RKO (cell line): ENCODE measurements at regions not wholly inside any gene's neighbourhood (a gene's known extent, or its start where the extent isn't known, plus 50 kb on each side); places are given as distances from the start of the nearest gene placed in this dataset.

Experiments
- DNase-seq: peaks from one replicate; pipeline ENCODE4 v3.0.0-alpha.2; 2016; ENCODE audit warnings: low spot score

DNA sequence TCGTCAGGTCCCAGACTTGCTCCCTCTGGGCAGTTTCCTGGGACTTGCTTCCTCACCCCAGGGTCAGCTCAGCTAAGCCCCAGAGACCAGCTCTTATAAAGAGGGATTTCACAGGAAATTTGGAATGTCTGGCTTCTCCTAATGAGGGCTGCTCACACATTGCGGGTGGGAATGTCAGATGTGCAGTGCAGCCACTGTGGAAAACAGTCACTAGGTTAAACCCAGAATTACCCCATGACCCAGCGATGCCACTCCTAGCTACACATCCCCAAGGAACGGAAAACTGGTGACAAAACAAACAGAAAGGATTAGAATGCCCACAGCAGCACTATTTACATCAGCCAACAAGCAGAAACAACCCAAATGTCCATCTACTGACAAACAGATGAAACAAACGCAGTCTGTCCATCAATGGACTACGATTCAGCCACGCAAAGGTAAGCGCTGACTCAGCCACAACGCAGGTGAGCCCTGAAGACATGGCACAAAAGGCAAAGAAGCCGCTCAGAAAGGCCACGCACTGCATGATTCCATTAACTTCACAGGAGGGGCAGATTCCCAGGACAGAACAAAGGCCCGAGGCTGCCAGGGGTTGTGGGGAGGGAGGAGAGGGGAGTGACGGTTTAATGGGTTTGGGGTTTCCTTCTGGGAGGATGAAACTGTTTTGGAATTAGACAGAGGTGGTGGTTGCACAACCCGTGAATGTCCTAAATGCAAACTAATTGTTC lies 63.0 kb downstream of the NCOR2 start:
- DNase-seq, result no peak

DNA sequence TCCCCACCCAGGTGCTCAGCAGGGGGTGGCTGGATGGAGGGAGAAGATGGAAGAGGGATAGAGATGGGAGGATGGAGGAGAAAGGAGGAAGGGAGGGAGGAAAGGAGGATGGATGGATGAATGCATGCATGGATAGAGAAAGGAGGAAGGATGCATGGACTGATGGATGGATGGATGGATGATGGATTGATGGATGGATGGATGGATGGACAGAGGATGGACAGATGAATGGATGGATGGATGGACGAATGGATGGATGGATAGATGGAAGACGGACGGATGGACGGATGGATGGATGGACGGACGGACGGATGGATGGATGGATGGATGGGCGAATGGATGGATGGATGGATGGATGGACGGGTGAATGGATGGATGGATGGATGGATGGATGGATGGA lies 64.1 kb downstream of the NCOR2 start:
- no peak for DNase-seq

DNA sequence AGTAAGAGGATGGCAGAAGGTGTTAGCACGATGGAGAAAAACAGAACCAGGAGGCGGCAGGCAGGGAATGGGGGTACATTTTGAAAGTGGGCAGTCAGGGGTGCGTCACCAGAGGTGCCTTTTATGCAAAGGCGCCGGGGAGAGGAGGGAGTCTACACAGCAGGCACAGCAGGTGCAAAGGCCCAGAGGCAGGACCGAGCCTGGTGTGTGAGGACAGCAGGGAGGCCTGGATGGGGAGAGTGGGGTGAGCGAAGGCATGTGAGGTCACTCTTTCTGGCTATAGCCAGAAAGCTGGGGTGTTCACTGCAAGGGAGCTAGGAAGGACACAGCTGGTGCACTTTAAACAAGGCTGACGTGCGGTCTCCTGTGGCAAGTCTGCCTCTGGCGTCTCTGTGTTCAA lies 65.0 kb downstream of the NCOR2 start:
- DNase-seq, result no peak

DNA sequence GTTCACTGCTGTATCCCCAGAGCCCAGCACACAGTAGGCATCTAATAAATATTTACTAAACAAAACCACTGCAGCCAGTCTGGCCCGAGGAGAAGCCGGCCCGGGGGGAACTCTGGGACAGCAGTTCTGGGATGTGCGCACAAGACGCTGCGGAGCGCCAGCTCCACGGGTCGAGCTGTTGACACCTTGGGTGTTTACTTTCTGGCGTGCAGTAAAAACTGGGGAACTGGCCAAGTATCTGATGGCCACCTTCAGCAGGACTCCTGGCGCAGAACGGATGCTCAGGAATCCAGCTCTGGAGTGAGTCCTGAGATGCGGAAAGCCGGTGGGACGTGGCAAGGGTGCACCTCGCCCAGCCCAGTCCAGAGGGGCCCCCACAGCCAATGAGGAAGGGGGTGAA lies 65.6 kb downstream of the NCOR2 start:
- DNase-seq, result no peak

DNA sequence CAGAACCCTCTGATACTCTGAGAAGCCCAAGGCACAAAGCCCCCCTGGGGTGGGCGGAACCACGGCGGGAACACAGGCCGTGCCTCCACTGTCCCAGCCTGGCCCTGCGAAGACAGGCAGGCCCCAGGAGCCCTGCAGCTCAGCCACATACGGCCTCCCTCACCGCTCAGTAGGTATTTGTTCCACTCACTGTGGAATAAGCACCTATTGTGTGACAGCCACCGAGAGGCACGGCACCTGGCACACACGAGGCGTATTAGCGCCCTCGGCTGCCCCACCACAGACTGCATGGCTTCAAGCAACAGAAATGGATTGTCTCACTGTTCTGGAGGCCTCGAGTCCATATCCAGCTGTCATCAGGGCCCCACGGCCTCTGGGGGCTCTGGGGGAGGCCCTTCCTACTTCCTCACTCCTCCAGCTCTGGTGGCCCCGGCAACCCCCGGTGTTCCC lies 66.3 kb downstream of the NCOR2 start:
- DNase-seq, result no peak

DNA sequence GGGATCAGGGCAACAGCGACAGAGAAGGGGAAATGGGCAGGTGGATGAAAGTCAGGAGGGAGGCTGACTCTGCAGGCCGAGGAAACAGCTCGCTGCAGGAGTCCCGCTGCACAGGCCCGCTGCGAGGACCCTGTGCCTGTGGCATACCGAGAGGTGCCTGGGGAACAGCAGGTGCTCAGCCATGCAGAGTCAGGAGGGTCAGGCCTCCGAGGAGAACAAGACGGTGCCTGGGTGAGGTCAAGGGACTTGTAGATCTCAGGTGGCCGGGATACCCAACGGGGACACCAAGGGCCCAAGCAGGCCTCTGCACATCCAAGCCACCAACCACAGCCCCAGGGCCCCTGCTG lies 67.5 kb downstream of the NCOR2 start:
- no peak for DNase-seq

DNA sequence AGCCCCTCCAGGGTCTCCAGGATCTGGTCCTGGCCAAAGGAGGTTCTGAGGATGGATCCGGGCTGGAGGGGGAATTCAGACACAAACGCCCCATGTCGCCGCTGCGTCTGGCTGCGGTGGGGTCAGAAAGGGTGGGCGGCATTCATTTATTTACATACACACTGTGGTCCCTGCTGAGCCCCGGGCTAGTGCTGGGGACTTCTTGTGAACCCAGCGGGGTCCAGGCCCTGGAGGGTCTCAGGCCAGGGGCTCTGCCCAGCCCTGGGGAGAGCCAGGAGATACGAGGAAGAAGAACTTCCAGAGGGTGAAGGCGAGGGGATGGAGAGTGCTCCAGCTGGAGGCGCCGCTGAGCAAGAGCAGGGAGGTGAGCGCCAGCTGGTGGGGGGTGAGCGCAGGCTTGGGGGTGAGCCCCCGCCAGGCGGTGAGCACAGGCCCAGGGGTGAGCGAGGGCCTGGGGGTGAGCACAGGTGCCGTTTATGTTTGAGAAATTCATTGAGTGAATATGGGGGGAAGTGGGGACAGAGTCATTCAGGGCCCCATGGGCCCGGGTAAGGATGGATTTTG lies 68.1 kb downstream of the NCOR2 start:
- no peak for DNase-seq

DNA sequence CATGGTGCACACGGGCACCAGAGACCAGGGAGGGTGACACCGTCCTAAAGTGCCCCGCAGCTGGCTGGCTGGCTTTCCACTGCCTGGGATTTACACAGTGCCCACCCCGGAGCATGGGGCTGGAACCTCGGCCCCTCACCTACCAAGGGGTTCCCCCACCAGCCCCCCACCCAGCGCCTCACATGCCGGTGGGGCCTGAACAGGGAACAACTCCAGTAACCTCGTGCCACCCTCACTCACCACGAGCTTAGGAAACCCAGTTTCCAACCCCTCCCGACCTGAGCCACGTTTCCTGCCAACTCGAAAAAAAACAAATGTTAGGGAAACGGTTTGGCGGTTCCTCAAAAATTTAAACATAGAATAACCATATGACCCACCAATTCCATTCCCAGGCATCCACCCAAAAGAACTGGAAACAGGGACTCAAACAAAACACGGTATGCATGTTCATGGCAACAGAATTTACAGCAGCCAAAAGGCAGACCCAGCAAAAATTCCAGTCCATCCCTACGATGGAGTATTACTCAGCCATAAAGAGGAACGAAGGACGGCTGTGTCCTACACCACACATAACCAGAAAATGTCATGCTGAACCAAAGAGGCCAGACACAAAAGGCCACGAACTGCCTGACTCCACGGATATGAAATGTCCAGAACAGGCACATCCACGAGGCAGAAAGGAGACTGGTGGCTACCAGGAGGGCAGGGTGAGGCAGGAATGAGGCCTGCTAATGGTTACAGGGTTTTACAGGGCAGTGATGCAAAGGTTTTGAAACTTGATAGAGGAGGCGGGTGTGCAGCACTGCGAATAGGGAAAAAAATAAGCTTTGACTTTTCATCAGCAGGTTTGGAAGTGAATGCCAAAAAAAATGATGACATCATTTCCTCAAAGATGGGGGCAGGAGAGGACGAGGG lies 68.9 kb downstream of the NCOR2 start:
- no peak for DNase-seq

DNA sequence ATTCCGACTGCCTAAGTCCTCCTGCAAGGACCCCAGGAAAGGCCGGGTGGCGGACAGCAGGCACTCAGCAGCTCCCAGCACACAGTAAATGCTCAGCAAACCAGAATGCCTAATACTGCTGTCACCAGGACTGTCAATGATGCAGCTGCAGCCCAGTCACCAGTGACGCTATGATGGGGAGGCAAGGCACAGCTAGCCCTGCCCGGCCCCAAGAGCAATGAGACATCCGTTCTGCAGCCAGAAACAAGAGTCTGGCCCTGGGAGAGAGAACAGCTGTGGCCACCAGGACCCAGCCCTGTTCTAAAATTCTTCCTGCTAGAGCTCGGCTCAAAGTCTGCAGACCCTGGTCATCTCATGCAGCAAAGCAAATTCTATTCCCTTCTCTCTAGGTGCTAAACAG lies 69.8 kb downstream of the NCOR2 start:
- DNase-seq, result peak; percentile 31

DNA sequence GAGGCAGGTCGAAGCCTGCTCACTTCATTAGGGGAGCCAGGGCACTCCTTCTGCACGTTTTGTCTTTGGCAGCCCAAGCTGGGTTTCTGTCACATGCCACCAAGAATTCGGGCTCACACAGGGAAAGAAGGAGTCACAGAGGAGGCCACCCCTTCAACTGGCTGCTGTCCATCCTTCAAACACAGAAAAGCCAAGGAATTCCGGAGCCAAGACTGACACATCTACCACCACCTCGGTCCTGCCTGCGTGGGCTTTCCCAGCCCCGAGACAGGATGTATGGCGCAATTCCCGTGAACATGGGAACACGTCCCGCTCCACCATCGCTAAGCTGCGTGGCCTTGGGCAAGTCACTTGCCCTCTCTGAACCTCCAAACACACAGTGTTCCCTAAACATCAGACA lies 70.4 kb downstream of the NCOR2 start:
- DNase-seq, result no peak

DNA sequence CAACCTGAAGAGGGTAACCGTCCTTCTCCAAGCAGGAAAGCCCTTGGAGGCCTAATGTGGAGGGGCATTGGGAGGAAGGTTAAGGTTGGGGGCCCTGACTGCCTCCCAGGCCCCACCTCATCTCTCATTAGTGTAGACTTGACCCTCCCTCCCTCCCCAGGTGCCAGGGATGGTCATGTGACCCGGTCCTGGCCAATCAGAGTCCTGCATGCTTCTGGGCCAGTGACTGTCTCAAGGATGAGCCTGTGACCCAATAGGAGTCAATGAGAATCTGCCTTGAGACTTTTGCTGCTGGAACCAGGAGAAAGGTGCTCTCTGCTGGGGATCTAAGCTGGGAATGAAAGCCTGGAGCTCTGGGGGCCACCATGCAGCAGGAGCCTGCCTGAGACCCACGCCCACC lies 70.8 kb downstream of the NCOR2 start:
- DNase-seq, result no peak

DNA sequence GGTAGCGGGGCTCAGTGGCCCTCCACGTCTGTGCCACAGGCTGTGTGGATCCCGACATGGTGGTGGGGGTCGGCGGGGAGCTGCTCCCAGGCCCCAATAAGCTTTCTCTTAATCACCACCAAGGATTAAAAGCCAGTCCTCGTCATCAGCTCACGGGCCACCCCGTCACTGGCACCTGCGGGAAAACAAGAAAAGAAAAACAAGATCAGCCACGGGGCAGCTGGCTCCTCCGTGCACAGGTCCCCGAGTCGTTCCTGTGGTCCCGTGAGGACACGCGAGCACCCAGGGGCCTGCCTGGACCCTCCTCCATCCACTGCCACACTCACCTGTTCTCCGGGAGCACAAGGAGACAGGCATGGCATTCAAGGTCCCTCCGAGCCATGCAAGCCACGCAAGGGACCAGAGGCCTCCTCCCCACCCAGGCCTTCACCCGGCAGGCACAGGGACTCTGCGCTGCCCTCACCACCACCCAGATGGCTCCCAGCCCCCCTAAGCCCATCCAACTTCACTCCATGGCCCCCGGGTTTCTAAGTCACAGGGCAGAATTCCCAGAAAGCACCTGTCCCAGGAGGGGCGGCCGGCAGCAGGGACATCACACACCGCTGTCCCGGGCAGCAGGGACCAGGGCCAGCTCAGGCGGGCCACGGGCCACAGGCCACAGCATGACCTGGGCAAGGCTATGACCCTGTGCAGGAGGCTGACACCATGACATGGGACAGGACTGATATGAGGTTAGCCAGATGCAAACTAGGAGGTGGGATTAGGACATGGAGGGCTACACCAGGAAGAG lies 72.0 kb downstream of the NCOR2 start:
- no peak for DNase-seq

DNA sequence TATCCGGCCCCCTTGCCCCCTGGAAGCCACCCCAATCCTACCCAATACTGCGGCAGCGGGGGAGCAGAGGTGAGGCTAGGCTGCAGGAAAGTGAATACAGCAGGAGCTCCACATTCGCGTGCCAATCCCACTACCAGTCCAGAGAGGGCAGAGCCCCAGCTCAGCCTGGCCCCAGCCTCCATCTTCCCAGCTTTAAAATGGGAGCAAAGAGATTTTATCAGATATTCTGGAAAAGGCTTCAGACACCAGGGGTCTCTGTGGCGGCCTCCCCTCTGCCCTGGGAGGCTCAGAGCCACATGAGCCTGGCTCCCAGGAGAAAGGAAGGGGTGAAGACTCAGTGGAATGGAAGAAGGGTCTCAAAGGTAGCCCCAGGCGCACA lies 72.7 kb downstream of the NCOR2 start:
- no peak for DNase-seq

DNA sequence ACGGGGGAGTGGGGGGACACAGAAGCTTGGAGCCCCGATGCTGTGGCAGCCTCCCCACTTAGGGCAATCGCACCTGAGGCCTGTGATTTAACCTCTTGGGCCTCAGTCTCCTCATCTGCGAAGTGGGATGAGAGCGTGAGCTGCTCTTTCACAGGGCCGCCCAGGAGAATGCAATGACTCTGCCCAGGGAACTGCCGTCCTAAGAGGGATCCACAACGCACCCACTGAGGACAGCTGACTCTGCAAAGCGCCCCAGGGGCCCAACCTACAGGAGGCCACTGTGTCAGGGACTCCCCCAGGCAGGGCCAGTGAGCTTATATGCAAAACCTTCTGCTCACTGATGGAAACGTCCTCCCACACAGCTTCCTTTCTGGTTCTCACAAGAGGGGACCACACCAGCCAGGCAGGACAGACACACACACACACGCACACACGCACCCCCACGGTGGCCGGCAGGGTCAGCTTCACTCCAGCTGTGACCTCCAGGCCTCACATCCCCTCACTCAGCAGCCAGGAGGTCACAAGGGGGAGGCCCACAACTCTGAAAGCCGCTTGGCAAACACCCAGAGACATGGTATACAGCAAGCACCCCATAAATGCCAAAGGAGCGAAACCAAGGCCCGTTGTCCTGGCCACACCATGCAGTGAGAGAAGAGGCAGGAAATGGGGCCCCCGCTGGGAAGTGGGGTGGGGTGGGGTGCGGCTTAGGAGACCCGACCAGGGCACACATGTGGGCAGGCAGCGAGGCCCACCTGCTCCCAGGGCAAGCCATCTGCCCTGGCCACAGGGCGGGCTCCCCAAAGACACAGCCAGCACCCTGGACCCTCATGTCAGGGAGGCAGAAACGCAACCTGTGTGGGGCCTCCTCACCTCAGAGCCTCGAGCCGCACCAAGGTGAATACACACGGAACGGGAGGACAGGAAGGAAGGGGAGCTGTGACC lies 73.3 kb downstream of the NCOR2 start:
- DNase-seq, result no peak

DNA sequence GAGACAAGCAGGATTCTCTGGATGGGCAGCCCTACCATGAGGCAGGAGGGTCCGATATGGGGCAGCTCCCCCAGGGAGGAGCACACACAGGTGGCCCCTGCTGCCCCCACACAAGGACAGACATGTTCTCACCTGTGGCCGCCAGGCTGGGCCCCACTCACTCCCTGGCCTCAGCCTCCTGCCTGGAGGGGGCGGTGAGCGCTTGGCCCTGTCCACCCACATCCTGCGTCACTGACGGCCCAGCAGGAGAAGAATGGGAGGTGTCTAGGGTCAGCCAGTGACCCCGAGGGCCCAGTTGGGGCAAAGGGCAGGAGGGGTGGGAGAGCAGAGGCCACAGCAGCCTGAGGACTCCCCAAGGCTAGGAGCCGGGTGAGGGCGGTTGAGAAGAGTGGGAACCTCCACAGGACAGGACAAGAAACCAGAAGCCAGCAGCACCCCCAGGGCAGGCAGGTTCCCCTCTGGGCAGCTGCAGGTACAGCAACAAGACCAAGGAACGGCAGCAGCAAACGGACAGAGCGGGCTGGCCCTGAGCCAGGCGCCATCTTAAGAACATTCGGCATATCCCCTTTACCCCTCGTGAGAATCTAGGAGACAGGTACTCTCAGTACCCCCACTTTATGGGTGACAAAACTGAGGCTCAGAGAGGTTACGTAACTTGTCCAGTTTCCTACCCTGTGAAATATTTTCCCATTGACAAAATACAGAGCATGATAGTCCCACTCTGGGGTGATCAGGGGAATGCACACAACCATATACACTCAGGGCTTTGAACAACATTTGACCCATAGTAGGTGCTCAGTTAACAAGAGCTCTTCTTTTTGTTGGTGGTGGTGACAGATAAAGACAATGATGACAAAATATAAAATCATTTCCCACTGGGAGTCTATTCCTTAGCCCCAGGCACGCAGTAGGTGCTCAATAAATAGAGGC lies 74.3 kb downstream of the NCOR2 start:
- DNase-seq, result no peak

DNA sequence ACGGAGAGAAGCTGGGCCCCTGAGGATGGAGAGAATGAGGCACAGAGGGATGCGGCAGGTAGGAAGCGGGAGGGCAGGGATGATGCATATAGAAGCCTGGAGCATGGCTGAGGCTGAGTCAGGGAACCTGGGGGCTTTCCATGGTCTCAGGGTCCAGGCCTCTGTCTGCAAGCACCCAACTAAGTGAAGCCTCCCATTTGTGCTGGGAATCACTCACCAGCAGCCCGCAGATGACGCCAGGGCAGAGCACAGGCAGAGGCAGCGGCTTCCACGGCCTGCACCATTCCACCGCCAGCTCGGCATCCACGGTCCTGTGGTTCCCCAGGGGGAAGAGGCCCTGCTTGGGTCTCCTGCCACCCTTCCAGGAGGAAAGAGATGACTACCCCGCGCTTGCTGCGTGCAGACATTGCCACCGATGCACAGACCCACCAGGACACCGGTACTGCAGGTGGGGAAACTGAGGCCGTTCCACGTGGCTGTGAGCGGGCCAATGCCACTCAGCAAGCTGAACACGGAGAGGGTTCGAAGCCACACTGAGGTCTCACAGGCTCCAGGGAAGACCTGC lies 75.5 kb downstream of the NCOR2 start:
- DNase-seq, result no peak

DNA sequence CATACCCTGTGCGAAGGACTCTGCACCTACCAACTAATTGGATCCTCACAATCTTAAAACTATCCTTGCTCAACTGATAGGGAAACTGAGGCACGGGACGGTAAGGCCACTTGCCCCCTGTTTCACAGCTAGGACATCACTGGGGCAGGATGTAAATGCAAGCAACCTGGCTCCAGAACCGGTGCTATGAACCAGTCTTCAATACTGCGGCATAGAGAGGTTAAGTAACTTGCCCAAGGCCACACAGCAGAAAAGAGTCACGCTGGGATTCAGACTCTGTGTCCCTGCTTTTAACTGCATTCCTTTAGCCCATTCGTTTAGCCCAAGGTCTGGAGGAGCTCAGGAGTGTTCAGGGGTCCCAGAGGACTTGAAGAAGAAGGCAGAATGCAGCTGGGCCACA lies 76.1 kb downstream of the NCOR2 start:
- no peak for DNase-seq

DNA sequence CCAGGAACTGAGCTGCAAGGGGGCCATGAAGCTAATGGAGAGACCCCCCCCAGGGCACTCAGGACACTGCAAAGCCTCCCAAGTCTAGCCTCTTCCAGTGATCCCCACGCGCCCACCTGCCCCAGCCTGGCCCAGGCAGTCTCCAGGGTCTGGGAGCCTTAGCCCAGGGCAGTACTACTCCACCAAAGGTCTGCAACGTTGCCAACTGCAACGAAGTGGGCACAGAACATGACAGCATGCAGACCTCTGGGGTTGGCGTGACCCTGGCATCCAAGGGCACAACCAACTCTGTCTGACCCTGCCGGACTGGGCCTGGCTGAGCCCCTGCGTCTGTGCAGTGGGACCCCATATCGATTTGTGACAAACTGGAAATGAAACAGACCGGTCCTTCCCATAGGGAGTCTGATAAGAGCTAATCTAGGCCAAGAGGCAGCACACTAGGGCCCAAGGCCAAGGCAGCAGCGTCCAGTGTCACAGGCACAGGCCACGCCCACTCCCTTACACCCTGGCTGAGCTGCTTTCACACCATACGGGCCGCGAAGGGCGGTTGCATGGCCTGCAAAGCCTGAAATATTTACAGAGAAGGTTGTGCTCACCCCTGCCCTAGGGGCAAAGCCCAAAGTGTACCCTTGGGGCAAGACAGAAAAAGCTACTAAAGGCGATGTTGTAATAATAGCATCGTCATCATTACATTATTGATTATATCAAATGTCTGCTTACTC lies 76.7 kb downstream of the NCOR2 start:
- no peak for DNase-seq

DNA sequence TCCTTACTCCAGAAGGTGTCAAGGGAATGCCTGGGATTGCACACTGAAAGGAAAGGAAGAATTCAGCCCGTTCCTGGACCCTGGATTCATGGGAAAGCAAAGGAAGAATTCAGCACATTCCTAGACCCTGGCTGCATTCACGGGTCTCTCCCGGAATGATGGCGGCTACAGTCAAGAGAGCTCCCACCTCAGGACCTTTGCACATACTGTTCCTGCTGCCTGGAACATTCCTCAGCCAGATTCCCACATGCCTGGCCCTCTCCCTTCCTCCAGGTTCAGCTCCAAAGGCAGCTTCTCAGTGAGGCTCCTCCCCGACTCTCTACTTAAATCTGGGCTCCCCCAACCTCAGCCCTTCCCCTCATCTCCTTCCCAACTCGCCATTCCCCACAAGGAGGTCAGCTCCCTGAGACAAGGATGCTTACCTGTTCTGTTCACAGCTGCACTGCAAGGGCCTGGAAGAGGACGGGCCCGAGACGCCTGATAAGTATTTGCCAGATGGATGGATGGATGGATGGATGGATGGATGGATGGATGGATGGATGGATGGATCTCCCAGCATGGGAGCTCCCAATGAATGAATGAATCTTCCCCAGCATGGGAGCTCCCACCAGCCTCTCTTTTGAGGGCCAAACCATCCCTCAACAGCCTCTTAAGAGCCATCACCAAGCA lies 77.4 kb downstream of the NCOR2 start:
- no peak for DNase-seq
